K562 (cell line): ENCODE measurements at regions not wholly inside any gene's neighbourhood (a gene's known extent, or its start where the extent isn't known, plus 50 kb on each side); places are given as distances from the start of the nearest gene placed in this dataset.
A peak's percentile ranks its signal among the peaks of the same experiment; 100 is the strongest.

Experiments used
- ARID1B ChIP-seq: fragments of 450-650 bp; IDR thresholded peaks from 2 replicates; pipeline ENCODE4 v1.6.1; 2016; ENCODE audit warnings: antibody characterized with exemption, mild to moderate bottlenecking, inconsistent platforms
- CHD7 ChIP-seq: fragments of 200-600 bp; sonication (generic); IDR thresholded peaks from one replicate; pipeline ENCODE4 v1.6.1; 2012; ENCODE audit warnings: mild to moderate bottlenecking, low read depth, low read length, inconsistent platforms
- CTBP1 ChIP-seq: fragments of 450-650 bp; IDR thresholded peaks from 2 replicates; pipeline ENCODE4 v1.6.1; 2016; ENCODE audit warnings: borderline replicate concordance
- HNRNPK ChIP-seq: fragments of 200-400 bp; formaldehyde crosslinking; IDR thresholded peaks from one replicate; pipeline ENCODE4 v1.6.1; 2018; ENCODE audit warnings: mild to moderate bottlenecking, low read depth, low read length; ENCODE audit not compliant: poor library complexity, severe bottlenecking
- JUNB ChIP-seq: fragments of 450-650 bp; formaldehyde crosslinking; conservative IDR thresholded peaks from 2 replicates; pipeline ENCODE4 v1.4.0; 2020; ENCODE audit warnings: mild to moderate bottlenecking
- KAT8 ChIP-seq: fragments of 450-650 bp; IDR thresholded peaks from 2 replicates; pipeline ENCODE4 v1.6.1; 2016; ENCODE audit warnings: low read depth, mild to moderate bottlenecking
- MAFF ChIP-seq: IDR thresholded peaks from 2 replicates; pipeline ENCODE4 v1.6.1; 2012; ENCODE audit warnings: low read length, improper control_type of control experiment
- PBX2 ChIP-seq, 2 experiments: IDR thresholded peaks in 1 of 2; conservative IDR thresholded peaks in 1 of 2; 2 replicates each; pipeline ENCODE4 v1.6.1; 2016; ENCODE audit warnings: low read depth in 2 of 2, mild to moderate bottlenecking in 1 of 2, missing compliant biosample characterization in 1 of 2, missing genetic modification characterization in 1 of 2, moderate library complexity in 1 of 2
- PRPF4 ChIP-seq: fragments of 200-400 bp; formaldehyde crosslinking; IDR thresholded peaks from one replicate; pipeline ENCODE4 v1.6.1; 2017; ENCODE audit warnings: low read length, low read depth, mild to moderate bottlenecking; ENCODE audit not compliant: insufficient read depth, poor library complexity, severe bottlenecking
- SMARCE1 ChIP-seq: fragments of 450-650 bp; IDR thresholded peaks from 2 replicates; pipeline ENCODE4 v1.7.1; 2016; ENCODE audit warnings: mild to moderate bottlenecking
- WHSC1 ChIP-seq: IDR thresholded peaks from one replicate; pipeline ENCODE4 v1.6.1; 2012; ENCODE audit warnings: low read length, control low read depth, inconsistent platforms
- ZNF263 ChIP-seq: sonication (generic); formaldehyde crosslinking; IDR thresholded peaks from 2 replicates; pipeline ENCODE4 v1.8.0; 2022; ENCODE audit warnings: mild to moderate bottlenecking, missing genetic modification reagents, borderline replicate concordance
- ZNF740 ChIP-seq, 3 experiments: fragments of 200-800 bp in 1 of 3; sonication (Bioruptor generic) in 1 of 3; sonication (generic) in 1 of 3; formaldehyde crosslinking in 1 of 3; IDR thresholded peaks; 2 replicates each; pipeline versions ENCODE4 v1.6.1 to v1.8.0; 2016 to 2022; ENCODE audit warnings: mild to moderate bottlenecking in 2 of 3, missing compliant biosample characterization in 2 of 3, missing genetic modification characterization in 2 of 3, missing genetic modification reagents in 1 of 3

- TF ChIP-seq CHD7 = no peak
- TF ChIP-seq KAT8 = 0 out of 2 replicates have a peak, but pooled peaks have one; percentile 5
- TF ChIP-seq ARID1B = no peak
- no peak for TF ChIP-seq ZNF740 (CRISPR knock-in tag; IDR thresholded peaks at IDR 0.05)
- no peak for TF ChIP-seq ZNF740 (tag; IDR thresholded peaks at IDR 0.05)
- no peak for TF ChIP-seq WHSC1
- no peak for TF ChIP-seq PBX2 (CRISPR knock-in tag; IDR thresholded peaks at IDR 0.05; ENCODE audit: low read depth)
- TF ChIP-seq PBX2 (tag; conservative IDR thresholded peaks at IDR 0.05; ENCODE audit: low read depth) = no peak
- no peak for TF ChIP-seq JUNB (CRISPR knock-in tag)
- no peak for TF ChIP-seq CTBP1
- TF ChIP-seq PRPF4 = no peak
- TF ChIP-seq MAFF = no peak
- TF ChIP-seq SMARCE1 = peak; percentile 45; the same call in 1 of the 2 replicates
- no peak for TF ChIP-seq ZNF263 (CRISPR knock-in tag)
- TF ChIP-seq HNRNPK = no peak
Measured at GRCh38 chr6:21987501-21987957, 309.3 kb downstream of the PRL start (continued).
